Left lung (tissue), 4 donors: ENCODE measurements at regions not wholly inside any gene's neighbourhood (a gene's known extent, or its start where the extent isn't known, plus 50 kb on each side); places are given as distances from the start of the nearest gene placed in this dataset.
A peak's percentile ranks its signal among the peaks of the same experiment; 100 is the strongest.

ENCODE experiments used
- ATAC-seq: fragments of 200-7000 bp; cut with Tn5 transposase; one replicate; pipeline ENCODE4 v1.9.1; 2020; ENCODE audit warnings: moderate library complexity
- DNase-seq, 4 donors: peaks; one replicate each; pipeline ENCODE4 v3.0.0-alpha.2; 2013 to 2020
- H3K27ac ChIP-seq, 2 donors: fragments of 200-600 bp; sonication (generic) in 1 of 2; one replicate each; pipeline versions ENCODE4 v1.5.0 to v1.8.0; 2020 to 2021
- H3K27me3 ChIP-seq, 2 donors: fragments of 200-600 bp; sonication (generic) in 1 of 2; one replicate each; pipeline versions ENCODE4 v1.5.0 to v1.8.0; 2020 to 2021
- H3K36me3 ChIP-seq, 2 donors: fragments of 200-600 bp; sonication (generic) in 1 of 2; one replicate each; pipeline versions ENCODE4 v1.5.0 to v1.8.0; 2020 to 2021
- H3K4me1 ChIP-seq, 2 donors: fragments of 200-600 bp; one replicate each; pipeline ENCODE4 v1.8.0; 2021
- H3K4me3 ChIP-seq, 2 donors: fragments of 200-600 bp; sonication (generic) in 1 of 2; one replicate each; pipeline versions ENCODE4 v1.5.0 to v1.8.0; 2020 to 2021; ENCODE audit warnings: mild to moderate bottlenecking in 1 of 2
- H3K9me3 ChIP-seq, 2 donors: fragments of 200-600 bp; sonication (generic) in 1 of 2; one replicate each; pipeline versions ENCODE4 v1.5.0 to v1.8.0; 2020 to 2021
- CTCF ChIP-seq, 2 donors: fragments of 200-600 bp; sonication (generic) in 1 of 2; IDR thresholded peaks; one replicate each; pipeline versions ENCODE4 v1.5.0 to v1.8.0; 2021; ENCODE audit warnings: antibody characterized with exemption in 2 of 2
- intact Hi-C, 2 donors: fragments of 100-400 bp; cut with DNase I; formaldehyde crosslinking; loops; one replicate each; pipeline versions ENCODE4 v1.11.2 to v1.14.2; 2022
- donor health status: DM: no; HTN: yes; CAD: no.
- donor health status: DM: no; HTN: no; CAD: no.

GRCh38 chr6:14919038-14919670, 326.7 kb upstream of the JARID2 start:
- no peaks in the 10 kb centered on the region for H3K36me3 ChIP-seq
- no peak for TF ChIP-seq CTCF (IDR thresholded peaks at IDR 0.05)
- no peaks in the 10 kb centered on the region for H3K9me3 ChIP-seq
- peak overlapping the region in 1 of 2 donors; percentile 98 for H3K27ac ChIP-seq
- DNase-seq (no peak), ATAC-seq (no peak)
- H3K4me1 ChIP-seq, result peaks cover 0 to 52% of the 10 kb centered on the region in 2 donors
- no peaks in the 10 kb centered on the region for H3K27me3 ChIP-seq
- no peak overlapping the region for H3K4me3 ChIP-seq
- intact Hi-C loops, result no loop called here

GRCh38 chr6:14920276-14920675, 325.6 kb upstream of the JARID2 start:
- Histone ChIP-seq H3K4me3 (no peak overlapping the region), H3K27ac (peak overlapping the region in 1 of 2 donors; percentile 98), H3K27me3 (no peaks in the 10 kb centered on the region), H3K9me3 (no peaks in the 10 kb centered on the region), H3K36me3 (no peaks in the 10 kb centered on the region), H3K4me1 (peaks cover 0 to 52% of the 10 kb centered on the region in 2 donors)
- intact Hi-C loops, result no loop called here
- TF ChIP-seq CTCF (IDR thresholded peaks at IDR 0.05), result no peak
- DNase-seq (no peak), ATAC-seq (no peak)

GRCh38 chr6:14921170-14921569, 324.7 kb upstream of the JARID2 start:
- peak; percentile 75 for ATAC-seq
- peak in 1 of 2 donors; percentile 21 for TF ChIP-seq CTCF (IDR thresholded peaks at IDR 0.05)
- intact Hi-C loops, result no loop called here
- H3K9me3 ChIP-seq, result no peaks in the 10 kb centered on the region
- no peak overlapping the region for H3K4me3 ChIP-seq
- no peaks in the 10 kb centered on the region for H3K36me3 ChIP-seq
- H3K27me3 ChIP-seq, result no peaks in the 10 kb centered on the region
- H3K4me1 ChIP-seq, result peaks cover 0 to 52% of the 10 kb centered on the region in 2 donors
- peak in 3 of 4 donors; percentile 54 to 89 (median 81) for DNase-seq
- H3K27ac ChIP-seq, result peak overlapping the region; percentile 67 to 98

- Histone ChIP-seq H3K4me1 (peaks cover 0 to 52% of the 10 kb centered on the region in 2 donors), H3K9me3 (no peaks in the 10 kb centered on the region), H3K27ac (peak overlapping the region; percentile 67 to 98), H3K27me3 (no peaks in the 10 kb centered on the region), H3K36me3 (no peaks in the 10 kb centered on the region), H3K4me3 (no peak overlapping the region)
- peak in 2 of 4 donors; percentile 56 to 73 for DNase-seq
- peak; percentile 70 for ATAC-seq
- TF ChIP-seq CTCF (IDR thresholded peaks at IDR 0.05), result no peak
- intact Hi-C loops, result no loop called here
Measured at GRCh38 chr6:14921878-14922671, 323.8 kb upstream of the JARID2 start.

- TF ChIP-seq CTCF (IDR thresholded peaks at IDR 0.05), result no peak
- Histone ChIP-seq H3K27ac (peak overlapping the region; percentile 35 to 98), H3K27me3 (no peaks in the 10 kb centered on the region), H3K36me3 (no peaks in the 10 kb centered on the region), H3K4me3 (no peak overlapping the region), H3K4me1 (peaks cover 0 to 58% of the 10 kb centered on the region in 2 donors), H3K9me3 (no peaks in the 10 kb centered on the region)
- DNase-seq (no peak), ATAC-seq (no peak)
- intact Hi-C loops, result no loop called here
Measured at GRCh38 chr6:14922706-14923460, 323.0 kb upstream of the JARID2 start.
